ENCODE measurements at regions not wholly inside any gene's neighbourhood (a gene's known extent, or its start where the extent isn't known, plus 50 kb on each side); places are given as distances from the start of the nearest gene placed in this dataset.
A peak's percentile ranks its signal among the peaks of the same experiment; 100 is the strongest.

- TF ChIP-seq CTCF (conservative IDR thresholded peaks at IDR 0.05; ENCODE audit: low read depth, low read length) = no peak
- DNase-seq (ENCODE audit: low read depth) = no peak
- H3K4me3 ChIP-seq (ENCODE audit: low read depth, low read length) = no peak overlapping the region
Observed at GRCh38 chr4:71841336-71841735, 57.5 kb upstream of the GC start.

- TF ChIP-seq CTCF (conservative IDR thresholded peaks at IDR 0.05; ENCODE audit: low read depth, low read length) = no peak
- no peak overlapping the region for H3K4me3 ChIP-seq (ENCODE audit: low read depth, low read length)
- no peak for DNase-seq (ENCODE audit: low read depth)
Observed at GRCh38 chr4:71847300-71847699, 63.4 kb upstream of the GC start.

- H3K4me3 ChIP-seq (ENCODE audit: low read depth, low read length) = no peak overlapping the region
- no peak for DNase-seq (ENCODE audit: low read depth)
- no peak for TF ChIP-seq CTCF (conservative IDR thresholded peaks at IDR 0.05; ENCODE audit: low read depth, low read length)
Observed at GRCh38 chr4:71855944-71856343, 72.1 kb upstream of the GC start.

- DNase-seq (ENCODE audit: low read depth) = no peak
- no peak overlapping the region for H3K4me3 ChIP-seq (ENCODE audit: low read depth, low read length)
- no peak for TF ChIP-seq CTCF (conservative IDR thresholded peaks at IDR 0.05; ENCODE audit: low read depth, low read length)
Observed at GRCh38 chr4:71857713-71858451, 74.0 kb upstream of the GC start.

GRCh38 chr4:71860643-71861042, 76.8 kb upstream of the GC start:
- TF ChIP-seq CTCF (conservative IDR thresholded peaks at IDR 0.05; ENCODE audit: low read depth, low read length) = no peak
- no peak overlapping the region for H3K4me3 ChIP-seq (ENCODE audit: low read depth, low read length)
- DNase-seq (ENCODE audit: low read depth) = peak; percentile 0

- TF ChIP-seq CTCF (conservative IDR thresholded peaks at IDR 0.05; ENCODE audit: low read depth, low read length) = no peak
- DNase-seq (ENCODE audit: low read depth) = no peak
- no peak overlapping the region for H3K4me3 ChIP-seq (ENCODE audit: low read depth, low read length)
Observed at GRCh38 chr4:71862315-71862714, 78.4 kb upstream of the GC start.

- TF ChIP-seq CTCF (conservative IDR thresholded peaks at IDR 0.05; ENCODE audit: low read depth, low read length) = no peak
- DNase-seq (ENCODE audit: low read depth) = no peak
- no peak overlapping the region for H3K4me3 ChIP-seq (ENCODE audit: low read depth, low read length)
Observed at GRCh38 chr4:71863457-71863856, 79.6 kb upstream of the GC start.

Measured in choroid plexus epithelial cell (primary cell).